ENCODE measurements at regions not wholly inside any gene's neighbourhood (a gene's known extent, or its start where the extent isn't known, plus 50 kb on each side); places are given as distances from the start of the nearest gene placed in this dataset.
"Not testable (repeated sequence)": the region's sequence is repeated elsewhere in the genome, so short reads cannot be mapped to it uniquely, and the experiment has no call there.

DNA sequence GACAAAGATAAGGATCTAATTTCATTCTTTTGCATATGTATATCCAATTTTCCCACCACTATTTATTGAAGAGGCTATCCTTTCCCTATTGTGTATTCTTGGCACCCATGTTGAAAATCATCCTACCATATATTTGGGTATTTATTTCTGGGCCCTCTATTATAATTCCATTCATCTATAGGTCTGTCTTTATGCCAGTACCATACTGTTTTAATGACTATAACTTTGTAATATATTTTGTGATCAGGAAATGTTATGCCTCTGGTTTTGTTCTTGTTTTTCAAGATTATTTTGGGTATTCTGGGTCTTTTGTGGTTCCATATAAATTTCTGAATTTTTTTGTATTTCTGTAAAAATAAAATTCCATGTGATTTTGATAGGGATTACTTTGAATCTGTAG is 347.6 kb upstream of the SULF2 start:
- no peak overlapping the region for H3K4me3 ChIP-seq (ENCODE audit: low read depth in 1 of 2, low read length in 1 of 2)
- no peaks in the 10 kb centered on the region for H3K9me3 ChIP-seq
- H3K36me3 ChIP-seq: no peaks in the 10 kb centered on the region
- H3K27ac ChIP-seq: no peak overlapping the region
- TF ChIP-seq CTCF (IDR thresholded peaks at IDR 0.05): no peak
- H3K4me1 ChIP-seq (ENCODE audit: control insufficient read depth in 1 of 2, insufficient read depth in 1 of 2, low read depth in 1 of 2, low read length in 1 of 2): no peaks in the 10 kb centered on the region
- H3K27me3 ChIP-seq: peaks cover 14% of the 10 kb centered on the region

DNA sequence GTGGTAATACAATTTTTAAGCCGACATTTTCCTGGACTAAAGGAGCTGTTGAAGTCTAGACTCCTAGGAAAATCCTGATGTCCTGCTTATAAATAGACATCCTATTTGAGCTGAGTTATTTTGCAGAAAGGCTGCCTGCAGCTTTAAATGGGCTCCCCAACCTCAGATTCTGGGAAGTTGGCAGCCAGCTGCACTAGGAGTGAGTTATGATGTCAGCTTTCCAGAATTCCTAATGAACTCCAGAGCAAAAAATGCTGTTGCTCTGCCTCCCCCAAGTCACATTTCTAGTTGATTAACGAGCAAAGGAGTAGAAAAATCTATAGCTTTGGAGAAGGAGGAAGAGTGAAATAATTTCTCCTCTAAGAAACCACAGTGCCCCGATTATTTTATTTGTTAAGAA is 346.3 kb upstream of the SULF2 start:
- H3K27ac ChIP-seq: no peak overlapping the region
- TF ChIP-seq CTCF (IDR thresholded peaks at IDR 0.05): no peak
- peaks cover 14% of the 10 kb centered on the region for H3K27me3 ChIP-seq
- no peak overlapping the region for H3K4me3 ChIP-seq (ENCODE audit: low read depth in 1 of 2, low read length in 1 of 2)
- no peaks in the 10 kb centered on the region for H3K36me3 ChIP-seq
- no peaks in the 10 kb centered on the region for H3K9me3 ChIP-seq
- no peaks in the 10 kb centered on the region for H3K4me1 ChIP-seq (ENCODE audit: control insufficient read depth in 1 of 2, insufficient read depth in 1 of 2, low read depth in 1 of 2, low read length in 1 of 2)

DNA sequence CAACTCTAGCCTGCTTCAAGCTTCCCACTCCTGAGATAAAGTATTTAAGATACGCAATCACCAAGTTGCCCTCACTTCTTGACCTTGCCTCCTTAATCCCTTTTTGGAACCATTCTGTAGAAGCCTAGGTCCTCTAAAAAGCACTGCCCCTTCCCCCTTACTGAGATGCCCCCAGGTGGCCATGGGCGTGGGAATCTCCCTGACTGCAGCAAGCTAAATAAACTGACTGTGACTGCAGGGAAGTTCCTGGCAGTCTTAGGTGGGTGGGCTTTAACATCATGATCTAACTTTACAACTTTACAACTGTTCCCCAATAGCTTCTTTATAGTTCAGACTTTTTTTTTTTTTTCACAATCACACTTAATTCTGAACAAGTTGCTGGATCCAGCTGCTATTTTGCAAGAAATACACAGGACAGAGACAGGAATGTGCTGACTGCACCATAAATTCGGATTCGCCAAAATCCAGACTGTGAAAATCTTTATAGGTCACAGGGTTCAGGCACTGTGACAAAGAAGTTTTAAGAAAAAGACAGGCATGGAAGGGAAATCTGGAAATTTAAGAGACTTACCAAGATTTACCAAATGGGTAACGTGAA is 344.2 kb upstream of the SULF2 start:
- H3K27ac ChIP-seq: no peak overlapping the region
- H3K4me3 ChIP-seq (ENCODE audit: low read depth in 1 of 2, low read length in 1 of 2): no peak overlapping the region
- no peak for TF ChIP-seq CTCF (IDR thresholded peaks at IDR 0.05)
- H3K9me3 ChIP-seq: no peaks in the 10 kb centered on the region
- H3K27me3 ChIP-seq: peaks cover 14% of the 10 kb centered on the region
- H3K4me1 ChIP-seq (ENCODE audit: control insufficient read depth in 1 of 2, insufficient read depth in 1 of 2, low read depth in 1 of 2, low read length in 1 of 2): no peaks in the 10 kb centered on the region
- no peaks in the 10 kb centered on the region for H3K36me3 ChIP-seq

DNA sequence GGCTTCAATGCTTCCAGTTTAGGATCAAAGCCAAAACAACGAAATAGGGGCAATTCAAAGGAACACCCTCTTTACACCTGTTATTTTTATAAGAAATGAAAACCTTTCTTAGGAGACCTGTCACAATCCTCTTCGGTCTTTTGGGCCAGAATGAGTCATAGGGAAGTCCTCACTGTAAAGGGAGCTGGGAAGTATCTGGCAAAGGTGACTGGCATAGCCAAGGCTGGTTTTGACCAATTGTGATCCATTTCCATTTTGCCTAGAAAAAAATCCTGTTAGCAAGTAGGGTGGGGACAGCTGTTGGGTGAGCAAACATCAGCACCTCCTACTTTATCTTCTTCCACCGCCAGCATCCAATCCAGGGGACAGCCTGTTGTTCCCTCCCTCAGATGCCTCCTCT is 343.2 kb upstream of the SULF2 start:
- TF ChIP-seq CTCF (IDR thresholded peaks at IDR 0.05): no peak
- Histone ChIP-seq H3K4me3 (ENCODE audit: low read depth in 1 of 2, low read length in 1 of 2) (no peak overlapping the region), H3K36me3 (no peaks in the 10 kb centered on the region), H3K27me3 (peaks cover 14% of the 10 kb centered on the region), H3K9me3 (no peaks in the 10 kb centered on the region), H3K27ac (no peak overlapping the region), H3K4me1 (ENCODE audit: control insufficient read depth in 1 of 2, insufficient read depth in 1 of 2, low read depth in 1 of 2, low read length in 1 of 2) (no peaks in the 10 kb centered on the region)

GRCh38 chr20:48127964-48128363 is 342.7 kb upstream of the SULF2 start:
- not testable (repeated sequence) for H3K27ac ChIP-seq; H3K4me3 ChIP-seq (ENCODE audit: low read depth in 1 of 2, low read length in 1 of 2); H3K9me3 ChIP-seq; H3K4me1 ChIP-seq (ENCODE audit: control insufficient read depth in 1 of 2, insufficient read depth in 1 of 2, low read depth in 1 of 2, low read length in 1 of 2); H3K36me3 ChIP-seq
- H3K27me3 ChIP-seq: peaks cover 14% of the 10 kb centered on the region

GRCh38 chr20:48127133-48127532 is 341.9 kb upstream of the SULF2 start:
- H3K27me3 ChIP-seq; H3K4me1 ChIP-seq (ENCODE audit: control insufficient read depth in 1 of 2, insufficient read depth in 1 of 2, low read depth in 1 of 2, low read length in 1 of 2); H3K9me3 ChIP-seq; H3K36me3 ChIP-seq; H3K27ac ChIP-seq; H3K4me3 ChIP-seq (ENCODE audit: low read depth in 1 of 2, low read length in 1 of 2): not testable (repeated sequence)

GRCh38 chr20:48126227-48126740 is 341.0 kb upstream of the SULF2 start:
- peaks cover 1% of the 10 kb centered on the region for H3K27me3 ChIP-seq
- no peaks in the 10 kb centered on the region for H3K9me3 ChIP-seq
- no peak overlapping the region for H3K4me3 ChIP-seq (ENCODE audit: low read depth in 1 of 2, low read length in 1 of 2)
- TF ChIP-seq CTCF (IDR thresholded peaks at IDR 0.05): no peak
- no peaks in the 10 kb centered on the region for H3K4me1 ChIP-seq (ENCODE audit: control insufficient read depth in 1 of 2, insufficient read depth in 1 of 2, low read depth in 1 of 2, low read length in 1 of 2)
- H3K36me3 ChIP-seq: no peaks in the 10 kb centered on the region
- no peak overlapping the region for H3K27ac ChIP-seq
